HG02610 (cell line): ENCODE measurements at regions not wholly inside any gene's neighbourhood (a gene's known extent, or its start where the extent isn't known, plus 50 kb on each side); places are given as distances from the start of the nearest gene placed in this dataset.

Experiments used
- ATAC-seq: cut with Tn5 transposase; IDR thresholded peaks from one replicate; pipeline ENCODE4 v1.9.1; 2021; ENCODE audit warnings: mild to moderate bottlenecking, moderate library complexity; ENCODE audit not compliant: unreplicated experiment

DNA sequence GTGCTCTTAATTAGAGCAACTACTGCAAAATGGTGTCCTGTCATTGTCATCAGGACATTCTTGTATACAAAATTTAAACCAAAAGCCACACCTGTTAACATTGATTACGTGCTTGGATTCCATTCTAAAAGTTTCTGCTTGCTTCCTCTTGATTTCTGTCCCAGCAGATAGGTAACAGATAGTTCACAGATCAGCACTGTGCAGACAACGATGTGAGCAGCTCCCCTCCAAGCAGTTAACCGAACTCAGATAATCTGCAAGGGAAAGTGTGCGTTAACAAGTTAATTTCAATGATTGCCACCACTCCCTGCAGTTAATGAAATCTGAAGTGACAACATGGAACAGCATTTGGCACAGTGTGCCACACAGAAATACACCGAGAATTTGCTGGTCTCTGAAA lies 54.4 kb upstream of the RELL1 start:
- no peak for ATAC-seq

GRCh38 chr4:37737466-37737865 lies 51.3 kb upstream of the RELL1 start:
- no peak for ATAC-seq
